NCI-H510A (cell line): ENCODE measurements at regions not wholly inside any gene's neighbourhood (a gene's known extent, or its start where the extent isn't known, plus 50 kb on each side); places are given as distances from the start of the nearest gene placed in this dataset.
A peak's percentile ranks its signal among the peaks of the same experiment; 100 is the strongest.
"Not testable (repeated sequence)": the region's sequence is repeated elsewhere in the genome, so short reads cannot be mapped to it uniquely, and the experiment has no call there.

ENCODE experiments used
- DNase-seq: peaks from one replicate; lab custom pipeline; 2025; lab: John Stamatoyannopoulos, UW

- no peak for DNase-seq
These were observed 573.8 kb downstream of the LTN1 start for GRCh38 chr21:28418726-28419514.

- no peak for DNase-seq
These were observed 582.4 kb downstream of the LTN1 start for GRCh38 chr21:28410256-28410655.

GRCh38 chr21:28402616-28402989 is 590.1 kb downstream of the LTN1 start:
- no peak for DNase-seq

DNA sequence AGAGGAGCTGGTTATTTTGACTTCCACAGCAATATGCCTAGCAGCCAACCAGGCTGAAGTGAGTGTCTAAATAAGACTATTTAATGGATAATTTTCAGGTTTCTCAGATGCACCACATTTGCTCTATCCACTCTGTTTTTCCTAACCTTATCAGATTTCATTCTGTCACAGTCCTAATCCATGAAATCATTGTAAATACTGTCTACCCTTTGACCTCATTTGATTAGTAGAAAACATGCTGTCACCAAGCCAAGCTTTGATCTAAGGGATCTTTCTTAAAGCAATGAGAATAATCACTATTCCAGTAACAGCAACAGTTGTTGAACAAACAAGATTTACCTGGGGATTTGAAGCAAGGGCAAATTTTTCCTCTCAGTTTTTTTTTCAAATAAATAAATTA is 595.6 kb downstream of the LTN1 start:
- no peak for DNase-seq

DNA sequence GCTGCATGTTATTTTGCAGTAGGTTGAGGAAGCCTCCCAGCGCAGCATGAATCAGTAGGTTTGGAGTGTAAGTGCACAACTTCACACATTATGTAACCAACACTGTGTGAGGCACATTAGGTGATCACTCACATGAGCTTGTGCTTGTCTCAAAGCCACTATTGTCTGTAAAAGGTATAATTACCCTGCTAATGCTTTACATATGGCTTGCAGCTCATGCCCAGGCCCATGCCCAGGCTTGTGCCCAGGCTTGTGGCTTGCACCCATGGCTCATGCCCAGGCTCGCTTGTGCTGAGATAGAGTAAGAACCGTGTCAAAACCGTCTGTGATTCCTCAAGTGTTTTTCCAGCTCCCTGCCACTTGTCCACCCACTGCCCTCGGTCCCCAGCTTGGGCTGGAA is 596.3 kb downstream of the LTN1 start:
- DNase-seq = no peak

DNA sequence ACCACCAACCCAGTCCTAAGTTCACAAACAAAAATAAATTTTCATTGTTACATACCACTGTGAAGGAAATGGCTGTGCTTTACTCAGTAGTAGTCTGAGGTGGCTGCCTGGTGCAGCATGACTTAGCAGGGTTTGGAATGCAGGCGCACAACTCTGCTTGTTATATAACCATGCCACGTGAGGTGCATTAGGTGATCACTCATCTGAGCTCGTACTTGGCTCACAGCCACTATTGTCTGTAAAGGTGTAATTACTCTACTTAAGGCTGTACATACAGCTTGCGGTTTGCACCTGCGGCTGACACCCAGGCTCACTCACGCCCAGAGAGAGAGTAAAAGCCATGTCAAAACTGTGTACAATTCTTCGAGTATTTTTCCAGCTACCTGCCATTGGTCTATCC is 599.4 kb downstream of the LTN1 start:
- DNase-seq = peak; percentile 90

GRCh38 chr21:28391938-28392849 is 600.5 kb downstream of the LTN1 start:
- DNase-seq = no peak

DNA sequence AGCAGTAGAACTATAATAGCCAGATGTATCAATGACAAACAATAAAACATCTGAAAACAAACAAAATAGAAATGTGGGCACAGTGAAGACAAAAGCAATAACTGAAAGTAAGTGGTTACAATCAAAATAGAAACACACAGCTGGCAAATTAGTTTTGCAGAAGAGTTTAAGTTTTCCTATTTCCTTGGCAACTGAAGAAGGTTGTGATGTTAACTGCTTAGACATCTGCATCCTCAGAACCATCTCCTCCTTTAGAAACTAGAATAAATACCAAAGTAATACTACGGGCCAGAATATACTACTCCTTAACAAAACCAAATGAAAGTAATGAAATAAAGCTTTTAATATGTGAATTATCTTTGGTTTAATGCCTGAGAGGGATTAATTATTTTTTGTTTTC is 605.5 kb downstream of the LTN1 start:
- no peak for DNase-seq

DNA sequence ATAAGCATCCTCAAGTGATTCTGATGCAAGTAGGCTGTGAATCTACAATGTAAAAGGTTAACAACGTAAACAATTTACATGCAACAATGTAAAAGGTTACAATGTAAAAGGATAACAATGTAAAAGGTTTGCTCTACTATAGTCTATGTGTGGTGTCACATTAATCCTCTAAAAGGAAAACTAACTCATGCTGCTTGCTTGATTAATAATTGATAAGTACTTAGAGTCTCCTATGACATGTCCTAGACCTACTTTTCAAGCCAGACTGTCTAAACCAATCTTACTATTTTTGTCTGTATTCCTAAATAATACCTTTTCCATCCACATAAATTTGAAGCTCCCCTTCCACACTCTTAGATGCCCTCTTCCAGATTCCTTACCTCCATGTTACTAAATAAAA is 606.8 kb downstream of the LTN1 start:
- no peak for DNase-seq

DNA sequence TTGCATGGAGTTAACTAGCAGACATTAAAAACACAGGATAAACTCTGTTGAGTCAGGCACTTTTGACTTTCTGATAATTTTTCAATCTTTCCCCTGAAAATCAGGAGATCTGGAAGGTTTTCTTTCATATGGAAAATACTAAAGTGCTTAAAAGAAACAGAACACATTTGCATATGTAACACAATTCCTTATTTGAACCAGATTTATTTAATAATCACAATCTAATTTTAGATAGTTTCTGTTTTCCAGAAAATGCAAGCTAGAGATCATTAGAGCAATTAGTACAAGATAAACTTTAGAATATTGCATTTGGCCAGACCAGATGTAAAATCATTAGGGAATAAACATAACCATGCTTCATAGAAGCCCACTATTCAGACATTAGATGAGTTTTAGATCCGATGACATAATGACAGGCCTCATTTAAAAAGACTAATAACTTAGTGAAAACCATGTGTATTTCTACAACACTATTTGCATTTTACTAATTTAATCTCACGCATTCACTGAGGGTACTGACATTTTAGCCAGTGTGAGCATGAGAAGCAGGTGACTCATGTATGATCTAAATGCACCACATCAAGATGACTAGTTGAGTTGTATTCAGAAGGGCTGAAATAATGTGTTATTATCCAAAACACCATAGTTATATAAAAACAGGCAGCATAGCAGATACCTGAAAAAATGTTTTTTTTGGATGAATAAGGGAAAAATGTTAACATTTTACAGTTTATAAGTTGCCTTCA is 611.5 kb downstream of the LTN1 start:
- DNase-seq = not testable (repeated sequence)

GRCh38 chr21:28380241-28380640 is 612.4 kb downstream of the LTN1 start:
- no peak for DNase-seq

DNA sequence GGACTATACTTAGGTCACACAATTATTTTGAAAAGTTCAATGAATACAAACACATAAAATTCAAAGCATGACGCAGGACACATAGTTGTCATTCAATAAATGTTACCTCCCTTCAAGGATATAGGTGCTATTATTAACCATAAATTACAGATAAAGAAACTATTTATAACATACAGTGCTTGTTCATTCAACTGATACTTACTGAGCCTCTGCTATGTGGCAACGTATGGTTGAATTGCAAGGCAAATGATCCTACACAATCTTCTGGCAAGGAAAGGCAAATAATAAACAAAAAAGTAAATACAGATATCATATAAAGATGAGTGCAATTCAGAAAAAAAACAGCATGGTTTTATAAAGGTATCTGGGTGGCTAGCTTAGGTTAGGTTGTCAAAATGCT is 614.7 kb downstream of the LTN1 start:
- DNase-seq = no peak

DNA sequence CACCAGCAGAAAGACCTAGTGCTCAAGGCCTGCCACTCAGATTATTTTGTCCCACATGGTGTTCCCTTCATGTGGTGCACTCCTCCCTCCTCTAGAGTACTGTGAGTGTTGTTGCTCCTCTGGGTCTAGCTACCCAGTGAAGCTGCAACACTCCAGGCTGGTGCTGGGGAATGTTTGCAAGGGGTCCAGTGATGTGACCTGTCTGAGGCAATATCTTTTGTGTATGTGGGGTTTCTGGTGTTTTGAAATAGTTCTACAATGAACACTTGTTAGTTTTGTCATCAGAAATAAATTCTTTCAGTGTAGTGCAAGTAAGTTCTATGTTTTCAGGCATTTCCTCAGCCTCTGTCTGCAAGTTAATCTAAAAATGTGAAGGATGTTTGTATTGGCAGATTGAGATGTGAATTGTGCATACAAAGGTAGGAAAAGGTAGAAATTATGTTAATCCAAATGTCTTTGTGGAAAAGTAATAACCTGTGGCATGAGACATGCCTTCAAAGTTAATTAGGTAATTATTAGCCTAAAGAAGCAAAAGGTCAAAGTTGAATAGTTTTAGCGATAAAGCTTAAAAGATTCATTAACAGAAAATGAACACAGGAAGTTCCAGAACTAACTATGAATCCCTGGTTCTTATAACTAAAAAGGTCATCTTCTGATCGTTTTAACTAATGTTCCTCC is 616.8 kb downstream of the LTN1 start:
- DNase-seq = no peak

- no peak for DNase-seq
These were observed 617.8 kb downstream of the LTN1 start for GRCh38 chr21:28374881-28375280.

DNA sequence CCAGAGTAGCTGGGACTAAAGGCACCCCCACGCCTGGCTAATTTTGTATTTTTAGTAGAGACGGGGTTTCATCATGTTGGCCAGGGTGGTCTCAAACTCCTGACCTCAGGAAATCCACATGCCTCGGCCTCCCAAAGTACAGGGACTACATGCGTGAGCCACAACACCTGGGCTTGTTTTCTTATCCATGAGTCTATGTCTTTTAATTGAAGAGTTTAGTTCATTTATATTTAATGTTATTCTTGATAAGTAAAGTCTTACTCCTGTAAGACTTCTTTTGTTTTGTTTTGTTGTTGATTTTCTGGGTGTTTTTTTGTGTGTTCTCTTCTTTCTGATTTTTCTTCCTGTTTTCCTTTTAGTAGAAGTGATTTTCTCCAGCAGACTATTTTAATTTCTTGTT is 621.0 kb downstream of the LTN1 start:
- no peak for DNase-seq

- DNase-seq = no peak
These were observed 633.4 kb downstream of the LTN1 start for GRCh38 chr21:28359300-28359699.

- no peak for DNase-seq
These were observed 634.0 kb downstream of the LTN1 start for GRCh38 chr21:28358702-28359101.

DNA sequence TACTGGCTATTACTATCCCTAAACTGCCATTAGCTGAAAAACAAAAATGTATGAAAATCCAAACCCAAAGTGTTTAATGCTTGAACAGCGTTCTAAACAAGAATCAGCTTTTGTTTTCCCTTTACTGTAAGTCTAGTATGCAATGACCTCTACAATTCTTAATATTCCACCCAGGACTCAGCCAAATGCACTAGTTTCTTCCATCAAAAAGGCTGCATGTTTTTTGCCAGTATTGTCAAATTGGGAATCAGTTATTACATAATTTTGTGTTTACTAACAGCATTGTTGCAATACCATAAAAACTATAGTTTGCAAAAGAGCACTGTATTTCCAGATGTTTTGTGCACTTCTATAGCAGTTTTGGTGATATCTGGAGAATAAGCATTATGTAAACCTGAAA is 634.5 kb downstream of the LTN1 start:
- no peak for DNase-seq

- DNase-seq = no peak
These were observed 634.9 kb downstream of the LTN1 start for GRCh38 chr21:28357743-28358142.

DNA sequence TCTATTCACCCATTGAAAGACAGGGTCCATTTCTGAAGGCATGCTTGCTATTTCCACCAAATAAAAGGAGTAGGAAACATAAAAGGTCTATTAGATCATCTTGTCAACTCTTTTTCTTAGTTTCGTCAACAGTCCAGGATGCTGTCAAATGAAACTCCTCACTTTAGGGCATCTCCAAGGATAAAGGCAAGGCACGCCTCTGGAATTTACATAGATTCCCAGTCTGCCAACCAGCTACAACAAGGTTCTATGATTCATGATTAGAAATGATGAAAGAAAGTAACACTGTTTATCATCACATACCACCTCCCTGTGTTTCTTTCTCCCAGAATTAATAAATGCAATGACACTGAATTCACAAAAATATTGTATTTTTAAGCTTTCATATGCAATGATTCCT is 636.3 kb downstream of the LTN1 start:
- no peak for DNase-seq

- no peak for DNase-seq
These were observed 646.7 kb downstream of the LTN1 start for GRCh38 chr21:28345934-28346333.

DNA sequence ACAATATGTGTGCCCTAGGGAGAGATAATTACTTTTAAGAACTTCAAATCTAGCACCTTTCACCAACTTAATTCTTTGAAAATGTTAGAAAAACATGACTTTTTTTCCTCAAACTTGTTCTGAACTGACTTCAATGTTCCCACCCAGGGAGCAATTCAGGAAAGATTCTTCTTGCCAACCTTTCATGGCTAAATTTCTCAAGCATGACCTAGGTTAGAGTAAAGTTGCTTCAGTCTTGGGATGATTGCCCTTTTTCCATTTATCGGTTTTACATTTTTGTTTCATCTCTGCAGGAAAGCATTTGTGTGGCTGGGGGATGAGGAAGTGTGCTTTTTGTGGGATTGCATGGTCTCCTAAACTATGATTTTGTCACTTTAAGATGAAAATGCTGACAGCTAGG is 647.7 kb downstream of the LTN1 start:
- DNase-seq = no peak
